Pancreas (tissue), 10 donors: ENCODE measurements at regions not wholly inside any gene's neighbourhood (a gene's known extent, or its start where the extent isn't known, plus 50 kb on each side); places are given as distances from the start of the nearest gene placed in this dataset.

Experiments
- ATAC-seq, 4 donors: fragments of 200-7000 bp; cut with Tn5 transposase; one replicate each; pipeline versions ENCODE4 v1.8.0 to v1.9.1; 2020; ENCODE audit warnings: mild to moderate bottlenecking in 4 of 4, moderate library complexity in 4 of 4
- DNase-seq, 6 donors: peaks; one replicate each; pipeline ENCODE4 v3.0.0-alpha.2; 2020
- FAIRE-seq: peaks from 2 replicates; lab custom pipeline; 2012; peaks lifted over from hg19 to GRCh38; lab: Jason Lieb, UNC
- H3K27ac ChIP-seq, 4 donors: fragments of 200-600 bp; sonication (generic); 1 replicate in 3 of 4; 2 replicates in 1 of 4; pipeline versions ENCODE4 v1.5.0 to v1.8.0; 2020
- H3K27me3 ChIP-seq, 4 donors: fragments of 200-600 bp; one replicate each; pipeline ENCODE4 v1.8.0; 2021
- H3K36me3 ChIP-seq, 3 donors: fragments of 200-600 bp; sonication (generic) in 1 of 3; one replicate each; pipeline versions ENCODE4 v1.5.0 to v1.8.0; 2020 to 2021
- H3K4me1 ChIP-seq, 3 donors: fragments of 200-600 bp; one replicate each; pipeline ENCODE4 v1.8.0; 2021
- H3K4me3 ChIP-seq, 4 donors: fragments of 200-600 bp; sonication (generic) in 2 of 4; one replicate each; pipeline versions ENCODE4 v1.5.0 to v1.8.0; 2020 to 2021
- H3K9me3 ChIP-seq, 4 donors: fragments of 200-600 bp; one replicate each; pipeline ENCODE4 v1.8.0; 2021
- WGBS, 2 donors: extraction: QIAGEN DNeasy Blood & Tissue Kit; methylation state at CpG; one replicate each; pipeline ENCODE4 v1.1.7; 2013; 5-methylcytosine and 5-hydroxymethylcytosine counted together
- intact Hi-C, 3 donors: fragments of 100-400 bp; cut with DNase I; formaldehyde crosslinking; loops; one replicate each; pipeline versions ENCODE4 v1.11.1 to v1.14.2; 2022
- TF ChIP-seq, protein P1 (sequence below), 4 donors: fragments of 200-600 bp; sonication (generic) in 3 of 4; IDR thresholded peaks; one replicate each; pipeline versions ENCODE4 v1.5.0 to v1.8.0; 2021; ENCODE audit warnings: antibody characterized with exemption in 4 of 4
- donor health status: healthy with polysubstance abuse.
- donor health status: DM: no; HTN: no; CAD: no; lungs with moderate emphysema.
- donor health status: DM: no; HTN: no; CAD: no.
- donor health status: control.
- donor health status: control.
- donor health status: Bipolar disorder and iron deficiency.
- donor health status: DM: yes; HTN: yes; CAD: no.
- donor health status: DM: no; HTN: no; CAD: no.
- donor health status: DM: no; HTN: no; CAD: no.
- donor health status: DM: yes; HTN: yes; CAD: no.

DNA sequence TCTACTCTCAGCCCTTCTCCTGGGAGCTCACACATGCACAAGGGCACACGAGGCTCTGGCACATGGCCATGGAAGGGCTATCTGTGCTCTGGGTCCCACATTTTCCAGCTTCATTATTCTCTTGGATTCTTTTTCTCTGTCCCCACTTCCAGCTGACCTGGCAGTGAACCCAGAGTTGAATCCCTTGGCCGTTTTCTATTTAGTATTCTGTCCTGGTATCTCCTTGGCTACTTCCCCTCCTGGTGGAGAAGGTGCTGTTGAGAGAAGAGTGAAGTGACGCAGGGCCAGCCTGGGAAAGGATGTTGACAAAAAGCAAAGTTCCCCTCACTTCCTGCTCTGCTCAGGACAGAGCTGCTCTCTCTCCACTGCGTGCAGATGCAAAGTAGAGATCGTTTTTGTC lies 303.1 kb downstream of the IRS2 start:
- Histone ChIP-seq H3K9me3 (no peaks in the 10 kb centered on the region), H3K4me3 (no peak overlapping the region), H3K27me3 (no peaks in the 10 kb centered on the region), H3K4me1 (no peaks in the 10 kb centered on the region), H3K27ac (no peak overlapping the region), H3K36me3 (no peaks in the 10 kb centered on the region)
- 46 to 61% methylated on average over 5 of the region's 5 CpGs for WGBS, 2 donors
- FAIRE-seq (no peak), ATAC-seq (no peak), DNase-seq (no peak)
- TF ChIP-seq, protein P1, sequence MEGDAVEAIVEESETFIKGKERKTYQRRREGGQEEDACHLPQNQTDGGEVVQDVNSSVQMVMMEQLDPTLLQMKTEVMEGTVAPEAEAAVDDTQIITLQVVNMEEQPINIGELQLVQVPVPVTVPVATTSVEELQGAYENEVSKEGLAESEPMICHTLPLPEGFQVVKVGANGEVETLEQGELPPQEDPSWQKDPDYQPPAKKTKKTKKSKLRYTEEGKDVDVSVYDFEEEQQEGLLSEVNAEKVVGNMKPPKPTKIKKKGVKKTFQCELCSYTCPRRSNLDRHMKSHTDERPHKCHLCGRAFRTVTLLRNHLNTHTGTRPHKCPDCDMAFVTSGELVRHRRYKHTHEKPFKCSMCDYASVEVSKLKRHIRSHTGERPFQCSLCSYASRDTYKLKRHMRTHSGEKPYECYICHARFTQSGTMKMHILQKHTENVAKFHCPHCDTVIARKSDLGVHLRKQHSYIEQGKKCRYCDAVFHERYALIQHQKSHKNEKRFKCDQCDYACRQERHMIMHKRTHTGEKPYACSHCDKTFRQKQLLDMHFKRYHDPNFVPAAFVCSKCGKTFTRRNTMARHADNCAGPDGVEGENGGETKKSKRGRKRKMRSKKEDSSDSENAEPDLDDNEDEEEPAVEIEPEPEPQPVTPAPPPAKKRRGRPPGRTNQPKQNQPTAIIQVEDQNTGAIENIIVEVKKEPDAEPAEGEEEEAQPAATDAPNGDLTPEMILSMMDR (IDR thresholded peaks at IDR 0.05): no peak
- intact Hi-C loops: no loop called here

DNA sequence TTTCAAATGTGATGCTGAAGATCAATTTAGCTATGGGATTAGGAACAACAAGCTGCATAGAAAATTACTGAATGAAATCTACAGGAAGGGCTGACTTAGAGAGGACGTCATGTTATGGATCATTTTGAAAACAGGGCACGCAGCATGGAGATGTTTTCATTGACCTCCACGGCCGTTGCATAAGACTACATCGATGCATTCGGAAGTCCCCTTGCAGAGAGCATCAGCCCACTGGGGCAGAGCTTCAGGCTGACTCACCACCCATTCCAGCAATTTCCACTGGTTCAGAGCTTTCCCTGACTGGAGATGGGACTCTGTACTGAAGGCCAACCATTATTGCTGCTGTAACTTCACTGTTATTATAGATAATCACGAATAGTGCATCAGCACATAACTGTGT lies 305.3 kb downstream of the IRS2 start:
- WGBS, 2 donors: 69 to 78% methylated on average over 7 of the region's 7 CpGs
- DNase-seq: no peak
- no peak for FAIRE-seq

DNA sequence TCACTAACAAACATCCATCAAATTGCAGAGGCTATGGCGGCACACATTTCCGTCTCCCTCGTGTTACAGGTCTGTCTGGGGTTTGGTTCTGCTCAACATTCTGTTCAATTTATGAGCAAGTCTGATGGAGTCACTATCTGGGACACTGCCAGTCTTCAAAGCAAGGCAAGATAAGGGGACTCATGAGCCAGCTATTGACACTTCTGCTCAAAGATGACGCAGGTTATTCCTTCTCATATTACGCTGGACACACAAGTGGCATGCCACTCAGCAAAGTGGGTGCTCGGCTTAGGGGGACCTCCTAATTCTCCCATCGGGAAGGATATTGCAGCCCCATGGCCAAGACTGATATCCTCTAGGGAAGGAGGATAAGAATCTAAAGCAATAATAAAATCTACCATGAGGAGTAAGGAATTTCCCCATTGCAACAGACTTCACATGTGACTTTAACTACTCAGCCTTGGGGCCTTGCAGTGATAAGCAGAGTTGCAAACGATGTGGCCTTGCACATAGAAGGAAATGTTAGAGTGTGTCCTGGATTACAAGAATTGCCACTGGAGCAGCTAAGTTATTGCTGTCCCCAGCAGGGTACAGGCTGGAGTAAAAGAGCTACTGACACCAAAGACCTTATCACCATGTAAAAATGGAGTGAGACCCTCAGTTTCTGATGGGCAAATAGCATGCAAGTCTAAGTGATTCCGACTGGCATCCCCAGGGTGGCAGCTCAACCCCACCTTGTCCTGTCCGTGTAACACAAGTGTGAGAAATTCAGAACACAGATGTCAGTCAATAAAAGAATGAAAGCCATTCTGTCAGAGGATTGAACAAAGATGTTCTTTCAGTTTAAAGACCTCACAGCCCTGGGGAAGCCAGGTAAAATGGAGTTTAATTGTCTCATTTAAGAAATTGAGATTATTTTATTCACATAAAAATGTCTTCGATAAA lies 306.1 kb downstream of the IRS2 start:
- Histone ChIP-seq H3K27me3 (no peaks in the 10 kb centered on the region), H3K4me1 (no peaks in the 10 kb centered on the region), H3K4me3 (no peak overlapping the region), H3K36me3 (no peaks in the 10 kb centered on the region), H3K9me3 (no peaks in the 10 kb centered on the region), H3K27ac (no peak overlapping the region)
- ATAC-seq: peak in 3 of 4 donors; percentile 57 to 77 (median 63)
- TF ChIP-seq, protein P1 (IDR thresholded peaks at IDR 0.05): no peak
- no peak for FAIRE-seq
- peak in 1 of 6 donors; percentile 19 for DNase-seq
- intact Hi-C loops: no loop called here
- 56 to 61% methylated on average over 11 of the region's 11 CpGs for WGBS, 2 donors

More for the DNA sequence above, 305.3 kb downstream of the IRS2 start:
- Histone ChIP-seq H3K27ac (no peak overlapping the region), H3K4me1 (no peaks in the 10 kb centered on the region), H3K4me3 (no peak overlapping the region), H3K9me3 (no peaks in the 10 kb centered on the region), H3K36me3 (no peaks in the 10 kb centered on the region), H3K27me3 (no peaks in the 10 kb centered on the region)
- TF ChIP-seq, protein P1 (IDR thresholded peaks at IDR 0.05): no peak
- ATAC-seq: peak in 1 of 4 donors; percentile 23
- intact Hi-C loops: no loop called here

DNA sequence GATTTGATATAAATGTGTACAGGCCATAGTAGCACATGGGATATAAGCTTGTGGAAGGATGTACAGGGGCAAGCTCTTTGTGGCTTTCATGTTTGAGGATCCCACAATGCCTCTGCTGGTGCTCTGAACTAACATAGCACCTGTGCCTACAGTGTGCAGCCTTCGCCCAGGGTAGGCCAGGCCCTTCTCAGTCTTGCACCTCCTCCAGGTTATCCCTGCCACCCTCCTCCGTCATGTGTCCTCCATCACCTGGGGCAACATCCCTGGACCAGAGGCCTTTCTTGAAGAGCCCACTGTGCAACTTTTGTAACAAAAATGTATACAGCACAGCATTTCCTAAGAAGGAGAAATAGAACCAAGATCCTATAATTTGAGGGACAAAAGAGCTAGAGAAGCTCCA lies 306.8 kb downstream of the IRS2 start:
- no peak overlapping the region for H3K4me3 ChIP-seq
- ATAC-seq: no peak
- 74 to 89% methylated on average over 2 of the region's 2 CpGs for WGBS, 2 donors
- H3K27ac ChIP-seq: no peak overlapping the region
- intact Hi-C loops: no loop called here
- TF ChIP-seq, protein P1 (IDR thresholded peaks at IDR 0.05): no peak
- DNase-seq: no peak
- no peak for FAIRE-seq
- H3K36me3 ChIP-seq: no peaks in the 10 kb centered on the region
- no peaks in the 10 kb centered on the region for H3K4me1 ChIP-seq
- no peaks in the 10 kb centered on the region for H3K27me3 ChIP-seq
- H3K9me3 ChIP-seq: no peaks in the 10 kb centered on the region

DNA sequence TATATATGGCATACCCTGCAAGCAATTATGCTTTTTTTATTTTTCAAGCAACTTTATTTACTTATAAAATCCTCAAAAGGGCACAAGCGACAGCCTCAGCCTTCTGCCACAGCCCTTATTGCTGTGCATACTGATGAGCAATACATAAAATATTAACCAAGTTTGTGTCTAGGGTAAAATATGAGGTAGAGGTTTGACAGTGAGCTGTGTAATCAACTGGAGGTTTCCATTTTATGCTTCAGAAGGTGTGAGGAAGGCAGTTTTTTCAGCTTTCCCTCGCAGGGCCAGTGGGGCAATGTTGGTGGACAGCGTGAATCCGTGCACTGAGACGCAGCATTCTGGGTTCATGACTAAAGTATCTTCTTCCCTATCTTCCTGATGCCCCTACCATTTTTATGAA lies 310.4 kb downstream of the IRS2 start:
- no peaks in the 10 kb centered on the region for H3K9me3 ChIP-seq
- H3K27ac ChIP-seq: no peak overlapping the region
- intact Hi-C loops: no loop called here
- FAIRE-seq (no peak), DNase-seq (no peak), ATAC-seq (peak in 2 of 4 donors; percentile 43 to 67)
- TF ChIP-seq, protein P1 (IDR thresholded peaks at IDR 0.05): no peak
- H3K36me3 ChIP-seq: no peaks in the 10 kb centered on the region
- no peaks in the 10 kb centered on the region for H3K27me3 ChIP-seq
- H3K4me1 ChIP-seq: no peaks in the 10 kb centered on the region
- no peak overlapping the region for H3K4me3 ChIP-seq
- 82 to 88% methylated on average over 5 of the region's 5 CpGs for WGBS, 2 donors
